ENCODE measurements at regions not wholly inside any gene's neighbourhood (a gene's known extent, or its start where the extent isn't known, plus 50 kb on each side); places are given as distances from the start of the nearest gene placed in this dataset.

DNA sequence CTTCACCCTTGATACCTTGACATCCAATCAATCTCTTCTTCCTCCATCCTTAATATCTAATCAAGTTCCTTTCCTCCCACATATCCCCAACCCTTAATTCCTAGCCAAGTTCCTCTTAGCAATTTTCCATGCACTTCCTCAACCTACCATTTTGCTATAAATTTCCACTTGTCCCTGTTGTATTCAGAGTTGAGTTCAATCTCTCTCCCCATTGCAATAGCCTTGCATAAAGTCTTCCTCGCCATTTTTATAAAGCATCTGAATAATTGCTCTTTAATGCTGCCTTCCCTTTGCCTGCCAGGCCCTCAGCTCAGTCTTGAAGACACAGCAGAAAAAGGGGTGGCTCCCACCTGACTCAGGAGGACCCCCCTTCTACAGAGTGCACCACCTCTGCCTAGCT, 390.3 kb downstream of the HHIPL2 start:
- no peaks in the 10 kb centered on the region for H3K27me3 ChIP-seq (ENCODE audit: control insufficient read depth in 1 of 2, insufficient read depth in 1 of 2, low read length in 2 of 2)
- H3K4ac ChIP-seq (ENCODE audit: low read depth in 1 of 2, low read length in 2 of 2) = no peak overlapping the region
- H3K18ac ChIP-seq (ENCODE audit: low read depth in 1 of 2, low read length in 2 of 2) = no peak overlapping the region
- 85% methylated on average over 1 of the region's 1 CpG for WGBS
- no peak overlapping the region for H2BK5ac ChIP-seq (ENCODE audit: low read depth, low read length, poor library complexity, severe bottlenecking)
- H3K23ac ChIP-seq (ENCODE audit: low read length in 2 of 2) = no peak overlapping the region
- no peak overlapping the region for H2AFZ ChIP-seq (ENCODE audit: low read depth, low read length)
- no peak for DNase-seq
- H3K9me3 ChIP-seq (ENCODE audit: control insufficient read depth, low read length) = peaks cover 18% of the 10 kb centered on the region
- no peak overlapping the region for H3K9ac ChIP-seq (ENCODE audit: low read length)
- no peak overlapping the region for H2AK5ac ChIP-seq (ENCODE audit: low read length, severe bottlenecking)
- no peak overlapping the region for H3K4me2 ChIP-seq (ENCODE audit: low read length, poor library complexity, severe bottlenecking)
- no peak overlapping the region for H2BK12ac ChIP-seq (ENCODE audit: low read length in 2 of 2)
- H4K8ac ChIP-seq (ENCODE audit: low read length) = no peak overlapping the region
- no peaks in the 10 kb centered on the region for H3K36me3 ChIP-seq (ENCODE audit: control insufficient read depth in 1 of 2, insufficient read depth in 2 of 2, low read depth in 1 of 2, low read length in 2 of 2)
- H3K4me1 ChIP-seq (ENCODE audit: control insufficient read depth, insufficient read depth, low read depth, low read length) = no peaks in the 10 kb centered on the region
- no peak overlapping the region for H3K27ac ChIP-seq (ENCODE audit: low read length, poor library complexity, severe bottlenecking)
- no peak overlapping the region for H3K4me3 ChIP-seq (ENCODE audit: insufficient read depth in 1 of 2, low read depth in 1 of 2, low read length in 2 of 2)
- no peak overlapping the region for H2BK15ac ChIP-seq (ENCODE audit: low read depth, poor library complexity, severe bottlenecking)
- no peak overlapping the region for H3K14ac ChIP-seq (ENCODE audit: low read length in 2 of 2)
- no peak overlapping the region for H4K91ac ChIP-seq (ENCODE audit: low read length)
- H2BK120ac ChIP-seq (ENCODE audit: low read depth, low read length) = no peak overlapping the region
- no peaks in the 10 kb centered on the region for H3K79me1 ChIP-seq (replicated peaks; ENCODE audit: low read length, poor library complexity, severe bottlenecking)

DNA sequence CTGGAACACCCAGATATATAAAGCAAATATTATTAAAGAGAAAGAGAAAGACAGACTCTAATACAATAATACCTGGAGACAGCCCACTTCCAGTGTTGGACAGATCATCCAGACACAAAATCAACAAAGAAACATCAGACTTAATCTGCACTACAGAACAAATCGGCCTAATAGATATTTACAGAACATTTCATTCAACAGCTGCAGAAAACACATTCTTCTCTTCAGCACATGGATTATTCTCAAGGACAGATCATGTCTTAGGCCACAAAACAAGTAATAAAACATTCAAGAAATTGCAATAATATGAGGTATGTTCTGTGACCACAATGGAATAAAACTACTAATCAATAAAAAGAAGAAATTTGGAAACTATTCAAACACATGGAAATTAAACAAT, 398.3 kb upstream of the DUSP10 start:
- Histone ChIP-seq H3K18ac (ENCODE audit: low read depth in 1 of 2, low read length in 2 of 2) (no peak overlapping the region), H3K27me3 (ENCODE audit: control insufficient read depth in 1 of 2, insufficient read depth in 1 of 2, low read length in 2 of 2) (no peaks in the 10 kb centered on the region), H2AK5ac (ENCODE audit: low read length, severe bottlenecking) (no peak overlapping the region), H3K79me1 (replicated peaks; ENCODE audit: low read length, poor library complexity, severe bottlenecking) (no peaks in the 10 kb centered on the region), H3K23ac (ENCODE audit: low read length in 2 of 2) (no peak overlapping the region), H2BK5ac (ENCODE audit: low read depth, low read length, poor library complexity, severe bottlenecking) (no peak overlapping the region), H3K14ac (ENCODE audit: low read length in 2 of 2) (no peak overlapping the region), H4K91ac (ENCODE audit: low read length) (no peak overlapping the region), H4K8ac (ENCODE audit: low read length) (no peak overlapping the region), H2BK120ac (ENCODE audit: low read depth, low read length) (no peak overlapping the region), H2AFZ (ENCODE audit: low read depth, low read length) (no peak overlapping the region), H2BK12ac (ENCODE audit: low read length in 2 of 2) (no peak overlapping the region), H3K27ac (ENCODE audit: low read length, poor library complexity, severe bottlenecking) (no peak overlapping the region), H3K9me3 (ENCODE audit: control insufficient read depth, low read length) (peaks cover 9% of the 10 kb centered on the region), H3K4ac (ENCODE audit: low read depth in 1 of 2, low read length in 2 of 2) (no peak overlapping the region), H3K4me1 (ENCODE audit: control insufficient read depth, insufficient read depth, low read depth, low read length) (no peaks in the 10 kb centered on the region), H3K9ac (ENCODE audit: low read length) (no peak overlapping the region), H2BK15ac (ENCODE audit: low read depth, poor library complexity, severe bottlenecking) (no peak overlapping the region), H3K4me2 (ENCODE audit: low read length, poor library complexity, severe bottlenecking) (no peak overlapping the region), H3K36me3 (ENCODE audit: control insufficient read depth in 1 of 2, insufficient read depth in 2 of 2, low read depth in 1 of 2, low read length in 2 of 2) (no peaks in the 10 kb centered on the region), H3K4me3 (ENCODE audit: insufficient read depth in 1 of 2, low read depth in 1 of 2, low read length in 2 of 2) (no peak overlapping the region)
- 80% methylated on average over 1 of the region's 1 CpG for WGBS
- DNase-seq = no peak

DNA sequence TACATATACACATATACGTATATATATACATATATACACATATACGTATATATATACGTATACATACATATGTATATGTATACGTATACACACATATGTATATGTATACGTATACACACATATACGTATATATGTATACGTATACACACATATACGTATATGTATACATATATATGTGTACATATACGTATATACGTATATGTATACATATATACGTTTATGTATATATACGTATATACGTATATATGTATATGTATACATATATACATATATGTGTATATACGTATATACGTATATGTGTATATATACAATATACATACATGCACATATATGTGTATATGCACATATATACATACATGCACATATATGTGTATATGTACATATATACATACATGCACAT, 396.2 kb upstream of the DUSP10 start:
- Histone ChIP-seq H3K4ac (ENCODE audit: low read depth in 1 of 2, low read length in 2 of 2) (no peak overlapping the region), H3K4me1 (ENCODE audit: control insufficient read depth, insufficient read depth, low read depth, low read length) (no peaks in the 10 kb centered on the region), H3K9ac (ENCODE audit: low read length) (no peak overlapping the region), H3K18ac (ENCODE audit: low read depth in 1 of 2, low read length in 2 of 2) (no peak overlapping the region), H2BK120ac (ENCODE audit: low read depth, low read length) (no peak overlapping the region), H3K27me3 (ENCODE audit: control insufficient read depth in 1 of 2, insufficient read depth in 1 of 2, low read length in 2 of 2) (no peaks in the 10 kb centered on the region), H2BK5ac (ENCODE audit: low read depth, low read length, poor library complexity, severe bottlenecking) (no peak overlapping the region), H3K14ac (ENCODE audit: low read length in 2 of 2) (no peak overlapping the region), H3K23ac (ENCODE audit: low read length in 2 of 2) (no peak overlapping the region), H3K27ac (ENCODE audit: low read length, poor library complexity, severe bottlenecking) (no peak overlapping the region), H2AK5ac (ENCODE audit: low read length, severe bottlenecking) (no peak overlapping the region), H3K36me3 (ENCODE audit: control insufficient read depth in 1 of 2, insufficient read depth in 2 of 2, low read depth in 1 of 2, low read length in 2 of 2) (no peaks in the 10 kb centered on the region), H4K91ac (ENCODE audit: low read length) (no peak overlapping the region), H3K4me2 (ENCODE audit: low read length, poor library complexity, severe bottlenecking) (no peak overlapping the region), H3K79me1 (replicated peaks; ENCODE audit: low read length, poor library complexity, severe bottlenecking) (no peaks in the 10 kb centered on the region), H2BK15ac (ENCODE audit: low read depth, poor library complexity, severe bottlenecking) (no peak overlapping the region), H3K9me3 (ENCODE audit: control insufficient read depth, low read length) (peaks cover 22% of the 10 kb centered on the region), H2BK12ac (ENCODE audit: low read length in 2 of 2) (no peak overlapping the region), H3K4me3 (ENCODE audit: insufficient read depth in 1 of 2, low read depth in 1 of 2, low read length in 2 of 2) (no peak overlapping the region), H2AFZ (ENCODE audit: low read depth, low read length) (no peak overlapping the region), H4K8ac (ENCODE audit: low read length) (no peak overlapping the region)
- 93% methylated on average over 6 of the region's 15 CpGs for WGBS
- DNase-seq = no peak

DNA sequence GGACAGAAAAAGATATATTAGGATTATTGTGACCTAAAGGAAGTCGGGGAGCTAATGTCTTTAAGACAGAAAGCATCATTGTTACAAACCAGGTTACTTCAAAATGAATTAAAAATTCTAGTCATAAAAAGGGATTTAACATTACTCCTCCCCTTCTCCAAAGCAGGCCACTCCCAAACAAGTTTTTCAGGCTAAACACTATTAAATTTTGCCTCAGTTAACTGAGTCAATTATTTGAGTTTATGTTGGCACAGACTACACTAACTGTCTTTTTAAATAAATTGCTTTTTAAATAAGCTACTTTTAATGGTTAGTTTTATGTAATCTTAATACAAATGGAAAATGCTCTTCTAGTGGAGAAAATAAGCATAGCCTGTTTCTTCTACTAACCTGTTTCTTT, 395.0 kb upstream of the DUSP10 start:
- no peaks in the 10 kb centered on the region for H3K27me3 ChIP-seq (ENCODE audit: control insufficient read depth in 1 of 2, insufficient read depth in 1 of 2, low read length in 2 of 2)
- no peak overlapping the region for H3K4me3 ChIP-seq (ENCODE audit: insufficient read depth in 1 of 2, low read depth in 1 of 2, low read length in 2 of 2)
- H3K27ac ChIP-seq (ENCODE audit: low read length, poor library complexity, severe bottlenecking) = no peak overlapping the region
- H2BK12ac ChIP-seq (ENCODE audit: low read length in 2 of 2) = no peak overlapping the region
- H3K4me2 ChIP-seq (ENCODE audit: low read length, poor library complexity, severe bottlenecking) = no peak overlapping the region
- no peak overlapping the region for H3K18ac ChIP-seq (ENCODE audit: low read depth in 1 of 2, low read length in 2 of 2)
- DNase-seq = no peak
- WGBS = no CpG with 5 or more reads among the region's 1 CpG
- H2AFZ ChIP-seq (ENCODE audit: low read depth, low read length) = no peak overlapping the region
- no peaks in the 10 kb centered on the region for H3K4me1 ChIP-seq (ENCODE audit: control insufficient read depth, insufficient read depth, low read depth, low read length)
- no peak overlapping the region for H4K91ac ChIP-seq (ENCODE audit: low read length)
- no peaks in the 10 kb centered on the region for H3K79me1 ChIP-seq (replicated peaks; ENCODE audit: low read length, poor library complexity, severe bottlenecking)
- H2BK5ac ChIP-seq (ENCODE audit: low read depth, low read length, poor library complexity, severe bottlenecking) = no peak overlapping the region
- H2BK120ac ChIP-seq (ENCODE audit: low read depth, low read length) = no peak overlapping the region
- no peak overlapping the region for H2BK15ac ChIP-seq (ENCODE audit: low read depth, poor library complexity, severe bottlenecking)
- peaks cover 14% of the 10 kb centered on the region for H3K9me3 ChIP-seq (ENCODE audit: control insufficient read depth, low read length)
- H3K23ac ChIP-seq (ENCODE audit: low read length in 2 of 2) = no peak overlapping the region
- H3K9ac ChIP-seq (ENCODE audit: low read length) = no peak overlapping the region
- no peak overlapping the region for H3K4ac ChIP-seq (ENCODE audit: low read depth in 1 of 2, low read length in 2 of 2)
- H3K36me3 ChIP-seq (ENCODE audit: control insufficient read depth in 1 of 2, insufficient read depth in 2 of 2, low read depth in 1 of 2, low read length in 2 of 2) = no peaks in the 10 kb centered on the region
- H2AK5ac ChIP-seq (ENCODE audit: low read length, severe bottlenecking) = no peak overlapping the region
- no peak overlapping the region for H4K8ac ChIP-seq (ENCODE audit: low read length)
- H3K14ac ChIP-seq (ENCODE audit: low read length in 2 of 2) = no peak overlapping the region

Measured in mesenchymal stem cell (in vitro differentiated cells and primary cell).